GM18508 (cell line): ENCODE measurements at regions not wholly inside any gene's neighbourhood (a gene's known extent, or its start where the extent isn't known, plus 50 kb on each side); places are given as distances from the start of the nearest gene placed in this dataset.
"Not testable (repeated sequence)": the region's sequence is repeated elsewhere in the genome, so short reads cannot be mapped to it uniquely, and the experiment has no call there.

Experiments used
- ATAC-seq: cut with Tn5 transposase; IDR thresholded peaks from one replicate; pipeline ENCODE4 v1.9.1; 2021; ENCODE audit warnings: moderate number of reproducible peaks; ENCODE audit not compliant: insufficient read depth, unreplicated experiment

GRCh38 chrX:819684-820083 is 189.1 kb downstream of the SHOX start:
- ATAC-seq, result no peak

- no peak for ATAC-seq
Observed at GRCh38 chrX:817759-818300, 187.2 kb downstream of the SHOX start.

GRCh38 chrX:817147-817546 is 186.6 kb downstream of the SHOX start:
- ATAC-seq, result not testable (repeated sequence)

- ATAC-seq, result no peak
Observed at GRCh38 chrX:816411-816810, 185.8 kb downstream of the SHOX start.

- no peak for ATAC-seq
Observed at GRCh38 chrX:810186-810585, 179.6 kb downstream of the SHOX start.

GRCh38 chrX:809081-809480 is 178.5 kb downstream of the SHOX start:
- no peak for ATAC-seq

GRCh38 chrX:806586-806985 is 176.0 kb downstream of the SHOX start:
- ATAC-seq, result no peak

GRCh38 chrX:805988-806387 is 175.4 kb downstream of the SHOX start:
- no peak for ATAC-seq

- ATAC-seq, result no peak
Observed at GRCh38 chrX:805103-805670, 174.6 kb downstream of the SHOX start.

GRCh38 chrX:802846-803245 is 172.3 kb downstream of the SHOX start:
- no peak for ATAC-seq

- no peak for ATAC-seq
Observed at GRCh38 chrX:799808-800207, 169.2 kb downstream of the SHOX start.

GRCh38 chrX:794311-794710 is 163.7 kb downstream of the SHOX start:
- no peak for ATAC-seq

GRCh38 chrX:793216-793770 is 162.7 kb downstream of the SHOX start:
- no peak for ATAC-seq

- ATAC-seq, result no peak
Observed at GRCh38 chrX:791479-792034, 161.0 kb downstream of the SHOX start.

- no peak for ATAC-seq
Observed at GRCh38 chrX:790783-791360, 160.3 kb downstream of the SHOX start.

GRCh38 chrX:790041-790506 is 159.5 kb downstream of the SHOX start:
- no peak for ATAC-seq

GRCh38 chrX:789096-789495 is 158.5 kb downstream of the SHOX start:
- no peak for ATAC-seq

GRCh38 chrX:786441-786881 is 155.9 kb downstream of the SHOX start:
- no peak for ATAC-seq

GRCh38 chrX:784829-785228 is 154.2 kb downstream of the SHOX start:
- ATAC-seq, result no peak

- ATAC-seq, result no peak
Observed at GRCh38 chrX:781224-782204, 150.9 kb downstream of the SHOX start.
